Suprapubic skin (tissue), 4 donors: ENCODE measurements at regions not wholly inside any gene's neighbourhood (a gene's known extent, or its start where the extent isn't known, plus 50 kb on each side); places are given as distances from the start of the nearest gene placed in this dataset.

Source experiments
- DNase-seq, 2 donors: peaks; one replicate each; pipeline ENCODE4 v3.0.0-alpha.2; 2019; ENCODE audit warnings: low spot score in 2 of 2
- H3K27ac ChIP-seq: fragments of 200-600 bp; sonication (generic); one replicate; pipeline ENCODE4 v1.5.1; 2019
- H3K27me3 ChIP-seq: fragments of 200-600 bp; sonication (generic); one replicate; pipeline ENCODE4 v1.5.1; 2019
- H3K36me3 ChIP-seq: fragments of 200-600 bp; sonication (generic); one replicate; pipeline ENCODE4 v1.5.1; 2019
- H3K4me1 ChIP-seq: fragments of 200-600 bp; sonication (generic); one replicate; pipeline ENCODE4 v1.5.1; 2019
- H3K4me3 ChIP-seq: fragments of 200-600 bp; sonication (generic); one replicate; pipeline ENCODE4 v1.5.1; 2019; ENCODE audit warnings: mild to moderate bottlenecking
- H3K9me3 ChIP-seq: fragments of 200-600 bp; sonication (generic); one replicate; pipeline ENCODE4 v1.5.1; 2019
- EP300 ChIP-seq: sonication (generic); formaldehyde crosslinking; IDR thresholded peaks from one replicate; pipeline ENCODE4 v1.6.1; 2017; ENCODE audit warnings: antibody characterized with exemption
- POLR2A ChIP-seq, 2 donors: fragments of 450-650 bp; IDR thresholded peaks; one replicate each; pipeline ENCODE4 v1.6.1; 2017; ENCODE audit warnings: antibody characterized with exemption in 2 of 2, mild to moderate bottlenecking in 2 of 2, moderate library complexity in 2 of 2
- POLR2AphosphoS5 ChIP-seq, 3 donors: sonication (generic); formaldehyde crosslinking; IDR thresholded peaks; one replicate each; pipeline ENCODE4 v1.6.1; 2017; ENCODE audit warnings: antibody characterized with exemption in 3 of 3
- WGBS: methylation state at CpG from one replicate; pipeline ENCODE4 v1.1.5; 2018; 5-methylcytosine and 5-hydroxymethylcytosine counted together
- TF ChIP-seq, protein P1 (sequence below), 2 donors: fragments of 200-600 bp in 1 of 2; fragments of 450-650 bp in 1 of 2; sonication (generic) in 1 of 2; IDR thresholded peaks; one replicate each; pipeline ENCODE4 v1.5.1; 2016 to 2019; ENCODE audit warnings: antibody characterized with exemption in 2 of 2, mild to moderate bottlenecking in 1 of 2, moderate library complexity in 1 of 2

DNA sequence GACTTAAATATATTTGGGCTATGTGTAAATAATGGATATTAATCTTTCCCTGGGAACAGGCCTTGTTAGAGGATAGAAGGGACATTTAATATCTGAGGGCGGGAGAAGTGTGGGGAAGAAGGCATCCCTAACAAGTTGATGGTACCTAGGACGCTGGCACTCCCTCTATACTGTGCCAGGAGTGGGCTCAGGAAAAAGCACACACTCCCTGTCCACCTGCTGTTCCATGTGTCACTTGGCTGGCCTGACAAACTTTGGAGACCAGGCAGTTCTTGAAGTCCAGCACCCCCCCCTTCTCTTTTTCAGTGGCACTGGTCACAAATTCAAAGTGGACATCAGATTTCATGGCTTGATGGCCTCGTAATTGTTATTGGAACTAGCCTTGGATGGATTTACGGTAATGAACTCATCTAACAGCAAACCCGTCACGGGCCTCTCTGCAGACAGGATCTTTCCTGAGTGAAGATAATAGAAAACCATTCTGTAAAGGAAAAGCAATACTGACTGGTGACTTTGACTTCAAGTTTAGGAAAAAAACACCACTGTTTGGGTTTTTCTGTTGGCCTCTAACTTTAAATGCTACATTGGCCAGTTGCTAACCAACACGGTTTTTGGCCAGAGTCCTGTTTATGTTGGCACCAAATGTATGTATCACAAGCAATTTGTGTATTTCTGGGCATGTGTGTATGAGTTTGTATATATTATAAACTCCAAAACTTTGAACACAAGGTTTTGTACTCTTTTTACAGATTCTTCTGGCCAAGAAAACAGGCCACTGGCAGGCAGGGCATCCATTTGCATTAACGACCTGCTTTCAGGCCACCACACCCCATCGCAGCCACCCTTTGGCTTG is 552.6 kb downstream of the CCDC171 start:
- WGBS: 80% methylated on average over 9 of the region's 9 CpGs
- TF ChIP-seq POLR2A (IDR thresholded peaks at IDR 0.05): no peak
- no peak for TF ChIP-seq EP300
- TF ChIP-seq, protein P1, sequence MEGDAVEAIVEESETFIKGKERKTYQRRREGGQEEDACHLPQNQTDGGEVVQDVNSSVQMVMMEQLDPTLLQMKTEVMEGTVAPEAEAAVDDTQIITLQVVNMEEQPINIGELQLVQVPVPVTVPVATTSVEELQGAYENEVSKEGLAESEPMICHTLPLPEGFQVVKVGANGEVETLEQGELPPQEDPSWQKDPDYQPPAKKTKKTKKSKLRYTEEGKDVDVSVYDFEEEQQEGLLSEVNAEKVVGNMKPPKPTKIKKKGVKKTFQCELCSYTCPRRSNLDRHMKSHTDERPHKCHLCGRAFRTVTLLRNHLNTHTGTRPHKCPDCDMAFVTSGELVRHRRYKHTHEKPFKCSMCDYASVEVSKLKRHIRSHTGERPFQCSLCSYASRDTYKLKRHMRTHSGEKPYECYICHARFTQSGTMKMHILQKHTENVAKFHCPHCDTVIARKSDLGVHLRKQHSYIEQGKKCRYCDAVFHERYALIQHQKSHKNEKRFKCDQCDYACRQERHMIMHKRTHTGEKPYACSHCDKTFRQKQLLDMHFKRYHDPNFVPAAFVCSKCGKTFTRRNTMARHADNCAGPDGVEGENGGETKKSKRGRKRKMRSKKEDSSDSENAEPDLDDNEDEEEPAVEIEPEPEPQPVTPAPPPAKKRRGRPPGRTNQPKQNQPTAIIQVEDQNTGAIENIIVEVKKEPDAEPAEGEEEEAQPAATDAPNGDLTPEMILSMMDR (IDR thresholded peaks at IDR 0.05): no peak
- no peak for TF ChIP-seq POLR2AphosphoS5 (IDR thresholded peaks at IDR 0.05)
- Histone ChIP-seq H3K36me3 (no peaks in the 10 kb centered on the region), H3K4me3 (no peak overlapping the region), H3K9me3 (no peaks in the 10 kb centered on the region), H3K4me1 (no peaks in the 10 kb centered on the region), H3K27me3 (no peaks in the 10 kb centered on the region), H3K27ac (no peak overlapping the region)
- no peak for DNase-seq

DNA sequence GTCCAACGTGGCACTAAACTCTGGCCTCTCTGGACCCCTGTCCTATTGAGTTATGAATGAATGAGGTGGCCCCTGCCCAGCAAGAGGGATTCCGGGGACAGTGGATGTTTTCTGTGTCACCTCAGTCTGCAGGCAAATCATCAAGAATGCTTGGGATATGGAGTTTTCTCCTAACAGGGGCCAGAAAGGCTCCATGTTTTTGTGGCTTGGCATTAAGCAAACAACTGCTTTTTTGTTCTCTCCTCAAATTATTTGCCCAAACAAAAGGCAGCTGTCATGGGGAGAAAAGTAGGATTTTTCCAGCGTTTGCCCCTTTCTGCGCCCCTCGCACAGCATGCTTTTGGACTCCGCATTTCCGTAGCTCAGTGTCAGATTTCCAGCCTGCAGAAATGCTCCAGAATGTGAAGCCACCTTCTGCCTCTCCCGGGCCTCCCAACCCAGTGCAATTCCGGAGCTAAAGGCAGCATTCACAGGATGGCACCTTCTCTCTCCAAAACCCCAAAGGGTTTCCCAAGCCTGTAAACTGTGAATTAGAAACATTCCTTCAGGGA is 553.3 kb downstream of the CCDC171 start:
- 64% methylated on average over 9 of the region's 9 CpGs for WGBS
- TF ChIP-seq POLR2A (IDR thresholded peaks at IDR 0.05): no peak
- TF ChIP-seq EP300: no peak
- TF ChIP-seq, protein P1 (IDR thresholded peaks at IDR 0.05): no peak
- TF ChIP-seq POLR2AphosphoS5 (IDR thresholded peaks at IDR 0.05): no peak
- DNase-seq: no peak
- Histone ChIP-seq H3K4me1 (no peaks in the 10 kb centered on the region), H3K36me3 (no peaks in the 10 kb centered on the region), H3K27me3 (no peaks in the 10 kb centered on the region), H3K9me3 (no peaks in the 10 kb centered on the region), H3K4me3 (no peak overlapping the region), H3K27ac (no peak overlapping the region)

DNA sequence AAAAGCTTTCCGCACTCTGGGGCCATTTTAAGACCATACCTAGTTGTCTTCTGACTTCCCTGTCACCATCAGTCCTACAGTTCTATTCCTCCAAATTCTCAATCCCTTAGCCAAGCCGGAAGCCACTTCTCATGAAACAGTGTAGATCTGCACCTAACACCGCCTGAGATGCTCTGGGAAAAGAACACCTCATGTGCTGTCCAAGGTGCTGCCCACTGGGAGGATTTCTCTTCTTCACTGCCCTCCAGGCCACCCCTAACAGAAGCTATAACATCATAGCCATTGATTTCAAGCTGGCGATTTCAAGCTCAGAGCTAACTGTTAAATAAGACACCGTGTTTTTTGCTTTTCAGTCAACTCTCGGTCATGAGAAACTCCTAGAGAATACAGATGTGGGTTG is 559.3 kb downstream of the CCDC171 start:
- no peak for DNase-seq
- WGBS: 88% methylated on average over 6 of the region's 6 CpGs

DNA sequence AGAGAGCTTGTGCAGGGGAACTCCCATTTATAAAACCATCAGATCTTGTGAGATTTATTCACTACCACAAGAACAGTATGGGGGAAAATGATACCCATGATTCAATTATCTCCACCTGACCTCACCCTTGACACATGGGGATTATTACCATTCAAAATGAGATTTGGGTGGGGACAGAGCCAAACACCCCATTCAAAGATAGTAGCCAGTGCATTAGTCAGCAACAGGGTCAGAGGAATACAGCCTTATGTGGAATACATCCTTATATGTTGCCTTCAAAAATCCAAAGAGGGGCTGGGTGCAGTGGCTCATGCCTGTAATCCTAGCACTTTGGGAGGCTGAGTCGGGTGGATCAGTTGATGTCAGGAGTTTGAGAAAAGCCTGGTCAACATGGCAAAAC is 563.2 kb downstream of the CCDC171 start:
- H3K36me3 ChIP-seq: no peaks in the 10 kb centered on the region
- H3K4me3 ChIP-seq: no peak overlapping the region
- H3K27me3 ChIP-seq: no peaks in the 10 kb centered on the region
- no peak overlapping the region for H3K27ac ChIP-seq
- H3K4me1 ChIP-seq: no peaks in the 10 kb centered on the region
- no peaks in the 10 kb centered on the region for H3K9me3 ChIP-seq
- no peak for TF ChIP-seq POLR2AphosphoS5 (IDR thresholded peaks at IDR 0.05)
- no peak for TF ChIP-seq POLR2A (IDR thresholded peaks at IDR 0.05)
- TF ChIP-seq, protein P1 (IDR thresholded peaks at IDR 0.05): no peak
- no peak for TF ChIP-seq EP300
- no peak for DNase-seq
- 93% methylated on average over 1 of the region's 1 CpG for WGBS

More for the DNA sequence above, 559.3 kb downstream of the CCDC171 start:
- no peaks in the 10 kb centered on the region for H3K27me3 ChIP-seq
- H3K4me1 ChIP-seq: no peaks in the 10 kb centered on the region
- H3K4me3 ChIP-seq: no peak overlapping the region
- TF ChIP-seq POLR2A (IDR thresholded peaks at IDR 0.05) (no peak), POLR2AphosphoS5 (IDR thresholded peaks at IDR 0.05) (no peak), EP300 (no peak)
- TF ChIP-seq, protein P1 (IDR thresholded peaks at IDR 0.05): no peak
- no peaks in the 10 kb centered on the region for H3K36me3 ChIP-seq
- H3K27ac ChIP-seq: no peak overlapping the region
- no peaks in the 10 kb centered on the region for H3K9me3 ChIP-seq

DNA sequence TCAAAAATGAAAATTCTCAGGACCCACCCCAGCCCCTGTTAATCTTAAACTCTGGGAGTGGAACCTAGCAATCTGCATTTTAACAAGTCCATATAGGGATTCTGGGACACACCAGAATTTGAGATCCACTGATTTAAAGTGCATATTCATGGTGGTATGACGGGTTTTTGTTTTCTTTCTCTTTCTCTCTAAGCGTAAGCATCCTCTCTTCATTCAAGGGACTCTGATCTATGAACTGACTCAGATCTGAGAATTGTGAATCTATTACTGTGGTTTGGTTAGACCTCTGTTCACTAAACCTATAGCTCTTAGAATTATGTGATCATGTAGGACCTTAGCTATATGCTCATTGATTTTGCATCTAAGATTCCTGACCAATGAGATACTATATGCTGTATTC is 565.2 kb downstream of the CCDC171 start:
- 92% methylated on average over 2 of the region's 2 CpGs for WGBS

More for the DNA sequence above, 565.2 kb downstream of the CCDC171 start:
- DNase-seq: no peak
- H3K27ac ChIP-seq: no peak overlapping the region
- TF ChIP-seq, protein P1 (IDR thresholded peaks at IDR 0.05): no peak
- H3K4me1 ChIP-seq: no peaks in the 10 kb centered on the region
- H3K4me3 ChIP-seq: no peak overlapping the region
- H3K27me3 ChIP-seq: no peaks in the 10 kb centered on the region
- no peaks in the 10 kb centered on the region for H3K9me3 ChIP-seq
- H3K36me3 ChIP-seq: no peaks in the 10 kb centered on the region
